HepG2 (cell line): ENCODE measurements at regions not wholly inside any gene's neighbourhood (a gene's known extent, or its start where the extent isn't known, plus 50 kb on each side); places are given as distances from the start of the nearest gene placed in this dataset.

Experiments used
- ATAC-seq: fragments of 200-7000 bp; cut with Tn5 transposase; 3 replicates; pipeline ENCODE4 v1.9.1; 2020; ENCODE audit warnings: mild to moderate bottlenecking, moderate library complexity
- BruUV-seq: library from RNA; stranded (reverse); fragments of 400-500 nt; replicated peaks from 2 replicates; lab custom pipeline; 2021; lab: Mats Ljungman, UMichigan
- CTCF ChIA-PET: fragments of 300-600 bp; formaldehyde crosslinking; extraction: SDS; loops from one replicate; lab custom pipeline; 2021; ENCODE audit warnings: low total read pairs, inconsistent platforms, low intra/inter-chr PET ratio; lab: Yijun Ruan, JAX
- POLR2A ChIA-PET: fragments of 350-600 bp; sonication (Branson Sonifier 250); formaldehyde crosslinking; loops from one replicate; lab custom pipeline; 2020; ENCODE audit warnings: antibody characterized with exemption, inconsistent platforms; lab: Yijun Ruan, JAX
- DNase-seq: peaks from one replicate; pipeline ENCODE4 v3.0.0-alpha.2; 2015; ENCODE audit warnings: low spot score
- FAIRE-seq: peaks from 3 replicates; lab custom pipeline; 2011; peaks lifted over from hg19 to GRCh38; lab: Jason Lieb, UNC
- H2AFZ ChIP-seq: one replicate; pipeline ENCODE4 v1.6.1; 2011; ENCODE audit warnings: low read length, inconsistent platforms
- H3K27ac ChIP-seq: fragments of 300-600 bp; 3 replicates; pipeline ENCODE4 v1.8.0; 2011; ENCODE audit warnings: mixed run types, mild to moderate bottlenecking, mixed read lengths, low read length, inconsistent platforms; ENCODE audit not compliant: insufficient read depth; ENCODE audit errors: extremely low read length
- H3K27me3 ChIP-seq, 2 experiments: fragments of 200-600 bp in 1 of 2; 2 replicates in 1 of 2; 3 replicates in 1 of 2; pipeline versions ENCODE4 v1.6.0 to v1.8.0; 2011; ENCODE audit warnings: low read length in 2 of 2, mild to moderate bottlenecking in 2 of 2, moderate library complexity in 2 of 2, inconsistent platforms in 1 of 2; ENCODE audit not compliant: insufficient read depth in 2 of 2, control insufficient read depth in 1 of 2
- H3K36me3 ChIP-seq, 2 experiments: fragments of 200-600 bp in 1 of 2; replicated peaks in 1 of 2; 2 replicates in 1 of 2; 3 replicates in 1 of 2; pipeline versions ENCODE4 v1.5.1 to v1.8.0; 2011; ENCODE audit warnings: low read length in 2 of 2, inconsistent platforms in 1 of 2; ENCODE audit not compliant: insufficient read depth in 2 of 2, control insufficient read depth in 1 of 2
- H3K4me1 ChIP-seq: 2 replicates; pipeline ENCODE4 v1.5.1; 2012; ENCODE audit warnings: low read length, inconsistent platforms; ENCODE audit not compliant: insufficient read depth
- H3K4me2 ChIP-seq: 2 replicates; pipeline ENCODE4 v1.6.0; 2011; ENCODE audit warnings: low read depth, low read length, inconsistent platforms
- H3K4me3 ChIP-seq, 3 experiments: fragments of 200-600 bp in 1 of 3; sonication (generic), shearing (Covaris generic) in 1 of 3; replicated peaks in 1 of 3; 2 replicates each; pipeline ENCODE4 v1.5.1; 2011 to 2016; ENCODE audit warnings: low read length in 3 of 3, inconsistent platforms in 2 of 3, low read depth in 2 of 3, mild to moderate bottlenecking in 2 of 3, control low read depth in 1 of 3, mixed read lengths in 1 of 3; ENCODE audit not compliant: insufficient read depth in 1 of 3
- H3K79me2 ChIP-seq: one replicate; pipeline ENCODE4 v1.6.1; 2011; ENCODE audit warnings: low read length, inconsistent platforms; ENCODE audit not compliant: insufficient read depth
- H3K9ac ChIP-seq: 2 replicates; pipeline ENCODE4 v1.6.0; 2011; ENCODE audit warnings: mild to moderate bottlenecking, low read depth, low read length, inconsistent platforms; ENCODE audit not compliant: insufficient read depth
- H3K9me3 ChIP-seq: 2 replicates; pipeline ENCODE4 v1.5.1; 2012; ENCODE audit warnings: mild to moderate bottlenecking, low read length
- H4K20me1 ChIP-seq: 2 replicates; pipeline ENCODE4 v1.6.0; 2011; ENCODE audit warnings: inconsistent platforms, mild to moderate bottlenecking, low read length, moderate library complexity; ENCODE audit not compliant: insufficient read depth
- AFF4 ChIP-seq: sonication (generic); formaldehyde crosslinking; IDR thresholded peaks from 2 replicates; pipeline ENCODE4 v1.4.0; 2020; ENCODE audit warnings: missing genetic modification reagents
- HMG20B ChIP-seq: conservative IDR thresholded peaks from 2 replicates; pipeline ENCODE4 v1.6.1; 2016; ENCODE audit warnings: missing genetic modification reagents, missing compliant biosample characterization
- ZNF589 ChIP-seq: sonication (generic); formaldehyde crosslinking; conservative IDR thresholded peaks from 2 replicates; pipeline ENCODE4 v1.8.0; 2022; ENCODE audit warnings: mild to moderate bottlenecking, moderate library complexity, missing genetic modification reagents
- ZNF678 ChIP-seq: sonication (generic); formaldehyde crosslinking; IDR thresholded peaks from 2 replicates; pipeline ENCODE4 v1.4.0; 2020; ENCODE audit warnings: mild to moderate bottlenecking, missing genetic modification reagents
- WGBS: methylation state at CpG from one replicate; pipeline ENCODE4 v1.1.6; 2017; ENCODE audit warnings: low lambda C conversion rate; 5-methylcytosine and 5-hydroxymethylcytosine counted together
- in situ Hi-C: cut with HindIII; loops from 2 replicates; pipeline ENCODE4 v1.10.0; 2017; ENCODE audit warnings: low pct_unique_long_range_greater_than_20kb; ENCODE audit not compliant: extremely low pct_ligation_motif_present
- intact Hi-C: fragments of 100-400 bp; cut with micrococcal nuclease; formaldehyde crosslinking; loops from one replicate; pipeline ENCODE4 v1.10.0; 2022; ENCODE audit not compliant: unreplicated experiment
- TF ChIP-seq, protein P1 (sequence below): sonication (generic); formaldehyde crosslinking; IDR thresholded peaks from 2 replicates; pipeline ENCODE4 v1.4.0; 2020; ENCODE audit warnings: missing genetic modification reagents, borderline replicate concordance
- TF ChIP-seq, protein P2 (sequence below), 2 experiments: fragments of 450-650 bp in 1 of 2; sonication (generic) in 1 of 2; formaldehyde crosslinking in 1 of 2; IDR thresholded peaks; 2 replicates each; pipeline versions ENCODE4 v1.6.1 to v1.8.0; 2016 to 2022; ENCODE audit warnings: antibody characterized with exemption in 1 of 2, mild to moderate bottlenecking in 1 of 2, missing genetic modification reagents in 1 of 2

DNA sequence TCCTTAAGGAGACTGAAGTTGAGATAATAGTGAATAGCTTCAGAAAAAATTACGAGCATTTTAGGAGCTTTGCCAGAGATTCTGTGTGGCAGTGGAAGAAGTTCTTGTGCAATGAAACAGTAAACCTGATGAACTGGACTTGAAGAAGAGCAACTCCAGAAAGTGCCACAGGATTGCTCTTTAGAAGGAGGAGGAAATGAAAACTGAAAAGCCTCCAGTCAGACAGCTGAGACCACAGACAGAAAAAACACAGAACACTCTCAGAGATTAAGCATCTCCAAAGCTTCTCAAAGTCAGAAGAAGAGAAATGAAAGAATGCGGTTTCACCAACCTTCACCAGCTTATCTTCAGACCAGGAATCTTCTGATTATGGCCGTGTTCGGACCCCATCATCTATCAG, 329.7 kb upstream of the CNTNAP5 start:
- H3K79me2 ChIP-seq = no peaks in the 10 kb centered on the region
- BruUV-seq = no TSS peak
- TF ChIP-seq, protein P1, sequence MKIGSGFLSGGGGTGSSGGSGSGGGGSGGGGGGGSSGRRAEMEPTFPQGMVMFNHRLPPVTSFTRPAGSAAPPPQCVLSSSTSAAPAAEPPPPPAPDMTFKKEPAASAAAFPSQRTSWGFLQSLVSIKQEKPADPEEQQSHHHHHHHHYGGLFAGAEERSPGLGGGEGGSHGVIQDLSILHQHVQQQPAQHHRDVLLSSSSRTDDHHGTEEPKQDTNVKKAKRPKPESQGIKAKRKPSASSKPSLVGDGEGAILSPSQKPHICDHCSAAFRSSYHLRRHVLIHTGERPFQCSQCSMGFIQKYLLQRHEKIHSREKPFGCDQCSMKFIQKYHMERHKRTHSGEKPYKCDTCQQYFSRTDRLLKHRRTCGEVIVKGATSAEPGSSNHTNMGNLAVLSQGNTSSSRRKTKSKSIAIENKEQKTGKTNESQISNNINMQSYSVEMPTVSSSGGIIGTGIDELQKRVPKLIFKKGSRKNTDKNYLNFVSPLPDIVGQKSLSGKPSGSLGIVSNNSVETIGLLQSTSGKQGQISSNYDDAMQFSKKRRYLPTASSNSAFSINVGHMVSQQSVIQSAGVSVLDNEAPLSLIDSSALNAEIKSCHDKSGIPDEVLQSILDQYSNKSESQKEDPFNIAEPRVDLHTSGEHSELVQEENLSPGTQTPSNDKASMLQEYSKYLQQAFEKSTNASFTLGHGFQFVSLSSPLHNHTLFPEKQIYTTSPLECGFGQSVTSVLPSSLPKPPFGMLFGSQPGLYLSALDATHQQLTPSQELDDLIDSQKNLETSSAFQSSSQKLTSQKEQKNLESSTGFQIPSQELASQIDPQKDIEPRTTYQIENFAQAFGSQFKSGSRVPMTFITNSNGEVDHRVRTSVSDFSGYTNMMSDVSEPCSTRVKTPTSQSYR (CRISPR knock-in tag) = no peak
- TF ChIP-seq ZNF678 (CRISPR knock-in tag) (no peak), HMG20B (no peak), AFF4 (CRISPR knock-in tag) (no peak), ZNF589 (CRISPR knock-in tag) (no peak)
- TF ChIP-seq, protein P2, sequence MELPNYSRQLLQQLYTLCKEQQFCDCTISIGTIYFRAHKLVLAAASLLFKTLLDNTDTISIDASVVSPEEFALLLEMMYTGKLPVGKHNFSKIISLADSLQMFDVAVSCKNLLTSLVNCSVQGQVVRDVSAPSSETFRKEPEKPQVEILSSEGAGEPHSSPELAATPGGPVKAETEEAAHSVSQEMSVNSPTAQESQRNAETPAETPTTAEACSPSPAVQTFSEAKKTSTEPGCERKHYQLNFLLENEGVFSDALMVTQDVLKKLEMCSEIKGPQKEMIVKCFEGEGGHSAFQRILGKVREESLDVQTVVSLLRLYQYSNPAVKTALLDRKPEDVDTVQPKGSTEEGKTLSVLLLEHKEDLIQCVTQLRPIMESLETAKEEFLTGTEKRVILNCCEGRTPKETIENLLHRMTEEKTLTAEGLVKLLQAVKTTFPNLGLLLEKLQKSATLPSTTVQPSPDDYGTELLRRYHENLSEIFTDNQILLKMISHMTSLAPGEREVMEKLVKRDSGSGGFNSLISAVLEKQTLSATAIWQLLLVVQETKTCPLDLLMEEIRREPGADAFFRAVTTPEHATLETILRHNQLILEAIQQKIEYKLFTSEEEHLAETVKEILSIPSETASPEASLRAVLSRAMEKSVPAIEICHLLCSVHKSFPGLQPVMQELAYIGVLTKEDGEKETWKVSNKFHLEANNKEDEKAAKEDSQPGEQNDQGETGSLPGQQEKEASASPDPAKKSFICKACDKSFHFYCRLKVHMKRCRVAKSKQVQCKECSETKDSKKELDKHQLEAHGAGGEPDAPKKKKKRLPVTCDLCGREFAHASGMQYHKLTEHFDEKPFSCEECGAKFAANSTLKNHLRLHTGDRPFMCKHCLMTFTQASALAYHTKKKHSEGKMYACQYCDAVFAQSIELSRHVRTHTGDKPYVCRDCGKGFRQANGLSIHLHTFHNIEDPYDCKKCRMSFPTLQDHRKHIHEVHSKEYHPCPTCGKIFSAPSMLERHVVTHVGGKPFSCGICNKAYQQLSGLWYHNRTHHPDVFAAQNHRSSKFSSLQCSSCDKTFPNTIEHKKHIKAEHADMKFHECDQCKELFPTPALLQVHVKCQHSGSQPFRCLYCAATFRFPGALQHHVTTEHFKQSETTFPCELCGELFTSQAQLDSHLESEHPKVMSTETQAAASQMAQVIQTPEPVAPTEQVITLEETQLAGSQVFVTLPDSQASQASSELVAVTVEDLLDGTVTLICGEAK (IDR thresholded peaks at IDR 0.05) = no peak
- TF ChIP-seq, protein P2 (CRISPR knock-in tag; IDR thresholded peaks at IDR 0.05) = no peak
- 3% methylated on average over 4 of the region's 4 CpGs for WGBS
- H3K36me3 ChIP-seq = no peaks in the 10 kb centered on the region
- H3K4me1 ChIP-seq = no peaks in the 10 kb centered on the region
- FAIRE-seq (no peak), ATAC-seq (no peak), DNase-seq (no peak)
- H3K27ac ChIP-seq = no peak overlapping the region
- no peaks in the 10 kb centered on the region for H4K20me1 ChIP-seq
- H3K9ac ChIP-seq = no peak overlapping the region
- in situ Hi-C loops = no loop called here
- CTCF ChIA-PET = no interaction called here
- H3K4me3 ChIP-seq = no peak overlapping the region
- intact Hi-C loops = no loop called here
- H3K4me2 ChIP-seq = no peak overlapping the region
- no peak overlapping the region for H2AFZ ChIP-seq
- H3K9me3 ChIP-seq = peaks cover 93% of the 10 kb centered on the region
- POLR2A ChIA-PET = no interaction called here
- H3K27me3 ChIP-seq = no peaks in the 10 kb centered on the region
